ENCODE measurements at regions not wholly inside any gene's neighbourhood (a gene's known extent, or its start where the extent isn't known, plus 50 kb on each side); places are given as distances from the start of the nearest gene placed in this dataset.
"Not testable (repeated sequence)": the region's sequence is repeated elsewhere in the genome, so short reads cannot be mapped to it uniquely, and the experiment has no call there.

- Histone ChIP-seq H3K27me3 (no peaks in the 10 kb centered on the region), H3K4me1 (no peaks in the 10 kb centered on the region), H3K36me3 (no peaks in the 10 kb centered on the region), H3K9me3 (no peaks in the 10 kb centered on the region), H3K27ac (replicated peaks in 1 of 4) (no peak overlapping the region), H3K4me3 (no peak overlapping the region)
- no peak for TF ChIP-seq EP300 (IDR thresholded peaks at IDR 0.05)
- no peak for TF ChIP-seq POLR2A (IDR thresholded peaks at IDR 0.05; ENCODE audit: low read depth)
- TF ChIP-seq POLR2AphosphoS5 (IDR thresholded peaks at IDR 0.05): no peak
- no peak for TF ChIP-seq CTCF (IDR thresholded peaks at IDR 0.05)
- intact Hi-C loops (cut with DNase I): no loop called here
- WGBS: 28% methylated on average over 2 of the region's 2 CpGs
- DNase-seq (ENCODE audit: extremely low spot score): no peak
These were observed 1086.9 kb upstream of the TMPRSS15 start for GRCh38 chr21:19490481-19490880.

- H3K27me3 ChIP-seq; H3K27ac ChIP-seq (replicated peaks in 1 of 4); H3K36me3 ChIP-seq; H3K9me3 ChIP-seq; H3K4me3 ChIP-seq; DNase-seq (ENCODE audit: extremely low spot score); H3K4me1 ChIP-seq; intact Hi-C loops (cut with DNase I): not testable (repeated sequence)
- 96% methylated on average over 19 of the region's 52 CpGs for WGBS
These were observed 1090.1 kb upstream of the TMPRSS15 start for GRCh38 chr21:19493437-19494241.

- Histone ChIP-seq H3K4me3 (no peak overlapping the region), H3K4me1 (no peaks in the 10 kb centered on the region), H3K27ac (replicated peaks in 1 of 4) (no peak overlapping the region), H3K9me3 (peaks cover 0 to 10% (median 2%) of the 10 kb centered on the region in 4 donors), H3K36me3 (no peaks in the 10 kb centered on the region), H3K27me3 (no peaks in the 10 kb centered on the region)
- WGBS: 93% methylated on average over 3 of the region's 3 CpGs
- intact Hi-C loops (cut with DNase I): no loop called here
- no peak for DNase-seq (ENCODE audit: extremely low spot score)
- no peak for TF ChIP-seq POLR2AphosphoS5 (IDR thresholded peaks at IDR 0.05)
- TF ChIP-seq EP300 (IDR thresholded peaks at IDR 0.05): no peak
- no peak for TF ChIP-seq CTCF (IDR thresholded peaks at IDR 0.05)
- TF ChIP-seq POLR2A (IDR thresholded peaks at IDR 0.05; ENCODE audit: low read depth): no peak
These were observed 1097.5 kb upstream of the TMPRSS15 start for GRCh38 chr21:19501115-19501514.

GRCh38 chr21:19507682-19508260 lies 1104.2 kb upstream of the TMPRSS15 start:
- Histone ChIP-seq H3K36me3 (no peaks in the 10 kb centered on the region), H3K27me3 (no peaks in the 10 kb centered on the region), H3K4me3 (no peak overlapping the region), H3K4me1 (no peaks in the 10 kb centered on the region), H3K27ac (replicated peaks in 1 of 4) (no peak overlapping the region), H3K9me3 (peaks cover 0 to 10% (median 4%) of the 10 kb centered on the region in 4 donors)
- intact Hi-C loops (cut with DNase I): no loop called here
- TF ChIP-seq POLR2AphosphoS5 (IDR thresholded peaks at IDR 0.05) (no peak), CTCF (IDR thresholded peaks at IDR 0.05) (no peak), POLR2A (IDR thresholded peaks at IDR 0.05; ENCODE audit: low read depth) (no peak), EP300 (IDR thresholded peaks at IDR 0.05) (no peak)
- no peak for DNase-seq (ENCODE audit: extremely low spot score)
- 61% methylated on average over 3 of the region's 3 CpGs for WGBS

GRCh38 chr21:19508442-19508841 lies 1104.9 kb upstream of the TMPRSS15 start:
- no peak for DNase-seq (ENCODE audit: extremely low spot score)
- 100% methylated on average over 2 of the region's 2 CpGs for WGBS
- H3K4me3 ChIP-seq: no peak overlapping the region
- H3K27ac ChIP-seq (replicated peaks in 1 of 4): no peak overlapping the region
- H3K36me3 ChIP-seq: no peaks in the 10 kb centered on the region
- H3K4me1 ChIP-seq: no peaks in the 10 kb centered on the region
- peaks cover 0 to 10% (median 2%) of the 10 kb centered on the region in 4 donors for H3K9me3 ChIP-seq
- TF ChIP-seq POLR2AphosphoS5 (IDR thresholded peaks at IDR 0.05): no peak
- no peak for TF ChIP-seq CTCF (IDR thresholded peaks at IDR 0.05)
- no peak for TF ChIP-seq POLR2A (IDR thresholded peaks at IDR 0.05; ENCODE audit: low read depth)
- no peak for TF ChIP-seq EP300 (IDR thresholded peaks at IDR 0.05)
- intact Hi-C loops (cut with DNase I): no loop called here
- no peaks in the 10 kb centered on the region for H3K27me3 ChIP-seq
